ENCODE measurements at regions not wholly inside any gene's neighbourhood (a gene's known extent, or its start where the extent isn't known, plus 50 kb on each side); places are given as distances from the start of the nearest gene placed in this dataset.

GRCh38 chr4:180655886-180656285 is 1587.3 kb upstream of the TENM3 start:
- TF ChIP-seq CTCF (IDR thresholded peaks at IDR 0.05; ENCODE audit: insufficient read depth, low read length), result no peak
- no peak for TF ChIP-seq SPI1 (IDR thresholded peaks at IDR 0.05; ENCODE audit: borderline replicate concordance, low read depth)
- TF ChIP-seq REST (IDR thresholded peaks at IDR 0.05; ENCODE audit: insufficient replicate concordance, low read depth), result no peak
- no peak for TF ChIP-seq POLR2AphosphoS5 (IDR thresholded peaks at IDR 0.05; ENCODE audit: low read depth)
- TF ChIP-seq GABPA (IDR thresholded peaks at IDR 0.05; ENCODE audit: low read depth), result no peak

Data from HL-60 (cell line).